Panc1 (cell line): ENCODE measurements at regions not wholly inside any gene's neighbourhood (a gene's known extent, or its start where the extent isn't known, plus 50 kb on each side); places are given as distances from the start of the nearest gene placed in this dataset.

Experiments used
- ATAC-seq: fragments of 200-7000 bp; cut with Tn5 transposase; 2 replicates; pipeline ENCODE4 v1.9.1; 2020; ENCODE audit warnings: mild to moderate bottlenecking, moderate library complexity
- BruUV-seq: library from RNA; stranded (reverse); fragments of 400-500 nt; replicated peaks from 2 replicates; lab custom pipeline; 2021; lab: Mats Ljungman, UMichigan
- CTCF ChIA-PET: fragments of 300-600 bp; sonication (Branson Sonifier 250); formaldehyde crosslinking; loops from one replicate; lab custom pipeline; 2022; ENCODE audit warnings: antibody characterized with exemption; lab: Charles Lee
- POLR2A ChIA-PET: fragments of 300-600 bp; sonication (Branson Sonifier 250); formaldehyde crosslinking; loops from one replicate; lab custom pipeline; 2022; ENCODE audit warnings: antibody characterized with exemption; lab: Charles Lee
- DNase-seq: peaks from one replicate; pipeline ENCODE4 v3.0.0-alpha.2; 2010; ENCODE audit warnings: low read depth, low spot score
- H3K27ac ChIP-seq: 2 replicates; pipeline ENCODE4 v1.5.1; 2011; ENCODE audit warnings: mild to moderate bottlenecking, low read length, inconsistent platforms
- H3K27me3 ChIP-seq: fragments of 200-500 bp; sonication (Bioruptor generic); 2 replicates; pipeline ENCODE4 v1.6.0; 2014; ENCODE audit warnings: low read length, inconsistent platforms; ENCODE audit not compliant: control insufficient read depth, insufficient read depth
- H3K36me3 ChIP-seq: fragments of 200-500 bp; sonication (Bioruptor generic); 2 replicates; pipeline ENCODE4 v1.5.1; 2014; ENCODE audit warnings: inconsistent platforms, mild to moderate bottlenecking, low read length, moderate library complexity; ENCODE audit not compliant: control insufficient read depth, insufficient read depth
- H3K4me1 ChIP-seq: 2 replicates; pipeline ENCODE4 v1.5.1; 2011; ENCODE audit warnings: inconsistent platforms, mild to moderate bottlenecking, low read length, moderate library complexity; ENCODE audit not compliant: control insufficient read depth, insufficient read depth
- H3K4me3 ChIP-seq, 2 experiments: 2 replicates each; pipeline ENCODE4 v1.5.1; 2011 to 2012; ENCODE audit warnings: low read depth in 2 of 2, low read length in 2 of 2, mild to moderate bottlenecking in 2 of 2, inconsistent platforms in 1 of 2, moderate library complexity in 1 of 2
- H3K9me3 ChIP-seq: fragments of 200-500 bp; sonication (Bioruptor generic); 2 replicates; pipeline ENCODE4 v1.5.1; 2014; ENCODE audit warnings: low read depth, mild to moderate bottlenecking, inconsistent platforms, low read length, moderate library complexity; ENCODE audit not compliant: control insufficient read depth, insufficient read depth
- CTCF ChIP-seq: fragments of 450-650 bp; IDR thresholded peaks from 2 replicates; pipeline ENCODE4 v1.5.1; 2017; ENCODE audit warnings: mild to moderate bottlenecking
- POLR2AphosphoS5 ChIP-seq: IDR thresholded peaks from 2 replicates; pipeline ENCODE4 v1.6.1; 2012; ENCODE audit warnings: mild to moderate bottlenecking, low read depth, low read length, moderate library complexity
- REST ChIP-seq, 2 experiments: IDR thresholded peaks; 2 replicates each; pipeline ENCODE4 v1.6.1; 2011 to 2012; ENCODE audit warnings: low read depth in 2 of 2, control low read depth in 1 of 2, low read length in 1 of 2, mild to moderate bottlenecking in 1 of 2, moderate library complexity in 1 of 2; ENCODE audit not compliant: insufficient read depth in 1 of 2
- SIN3A ChIP-seq: IDR thresholded peaks from 2 replicates; pipeline ENCODE4 v1.6.1; 2012; ENCODE audit warnings: low read depth, mild to moderate bottlenecking, low read length, moderate library complexity, borderline replicate concordance; ENCODE audit not compliant: insufficient read depth
- TCF7L2 ChIP-seq: IDR thresholded peaks from 2 replicates; pipeline ENCODE4 v1.6.1; 2011; ENCODE audit warnings: mild to moderate bottlenecking, low read depth, low read length, inconsistent platforms
- in situ Hi-C: cut with HindIII; loops from 2 replicates; pipeline ENCODE4 v1.10.0; 2016; ENCODE audit warnings: low sequenced_read_pairs, low pct_unique_long_range_greater_than_20kb
- intact Hi-C: fragments of 100-400 bp; cut with micrococcal nuclease; formaldehyde crosslinking; loops from one replicate; pipeline ENCODE4 v1.10.0; 2022; ENCODE audit not compliant: unreplicated experiment

GRCh38 chr6:33952016-33952415, 148.2 kb upstream of the MLN start:
- no TSS peak for BruUV-seq
- H3K4me1 ChIP-seq: no peaks in the 10 kb centered on the region
- DNase-seq (no peak), ATAC-seq (no peak)
- CTCF ChIA-PET: no interaction called here
- POLR2A ChIA-PET: interaction anchor here (0.6 kb wide), 1 partner anchor 142 kb away, joined by 3 read pairs; no protein-coding TSS in a partner anchor
- no peak overlapping the region for H3K27ac ChIP-seq
- H3K27me3 ChIP-seq: no peaks in the 10 kb centered on the region; the same call in 1 of the 2 replicates
- no peaks in the 10 kb centered on the region for H3K9me3 ChIP-seq
- in situ Hi-C loops: no loop called here
- TF ChIP-seq CTCF (no peak), POLR2AphosphoS5 (no peak), REST (IDR thresholded peaks at IDR 0.05; ENCODE audit: insufficient read depth in 1 of 2, low read depth in 2 of 2, low read length in 1 of 2) (no peak)
- H3K4me3 ChIP-seq: no peak overlapping the region
- H3K36me3 ChIP-seq: no peaks in the 10 kb centered on the region
- intact Hi-C loops: no loop called here

GRCh38 chr6:33950891-33951889, 147.4 kb upstream of the MLN start:
- ChIA-PET POLR2A (no interaction called here), CTCF (interaction anchor here (0.6 kb wide), 1 partner anchor 113 kb away, joined by 3 read pairs; no protein-coding TSS in a partner anchor)
- Histone ChIP-seq H3K27me3 (no peaks in the 10 kb centered on the region; the same call in 1 of the 2 replicates), H3K4me1 (no peaks in the 10 kb centered on the region), H3K9me3 (no peaks in the 10 kb centered on the region), H3K4me3 (no peak overlapping the region), H3K36me3 (no peaks in the 10 kb centered on the region), H3K27ac (no peak overlapping the region)
- in situ Hi-C loops: no loop called here
- no TSS peak for BruUV-seq
- TF ChIP-seq CTCF: no peak
- no peak for TF ChIP-seq SIN3A
- TF ChIP-seq TCF7L2: no peak
- TF ChIP-seq REST (IDR thresholded peaks at IDR 0.05; ENCODE audit: insufficient read depth in 1 of 2, low read depth in 2 of 2, low read length in 1 of 2): no peak
- no peak for TF ChIP-seq POLR2AphosphoS5
- intact Hi-C loops: no loop called here
- DNase-seq (no peak), ATAC-seq (no peak)
